K562 (cell line): ENCODE measurements at regions not wholly inside any gene's neighbourhood (a gene's known extent, or its start where the extent isn't known, plus 50 kb on each side); places are given as distances from the start of the nearest gene placed in this dataset.

Experiments used
- JUN ChIP-seq, 2 experiments: sonication (generic) in 1 of 2; formaldehyde crosslinking in 1 of 2; IDR thresholded peaks; 2 replicates each; pipeline versions ENCODE4 v1.6.1 to v1.8.0; 2012 to 2022; ENCODE audit warnings: borderline replicate concordance in 2 of 2, mild to moderate bottlenecking in 2 of 2, improper control_type of control experiment in 1 of 2, low read depth in 1 of 2, low read length in 1 of 2, missing genetic modification reagents in 1 of 2
- KLF16 ChIP-seq: IDR thresholded peaks from 2 replicates; pipeline ENCODE4 v1.6.1; 2016; ENCODE audit warnings: antibody characterized with exemption
- MCM3 ChIP-seq: fragments of 450-650 bp; IDR thresholded peaks from 2 replicates; pipeline ENCODE4 v1.6.1; 2016
- MEF2A ChIP-seq: IDR thresholded peaks from 2 replicates; pipeline ENCODE4 v1.6.1; 2011; ENCODE audit warnings: low read depth, mild to moderate bottlenecking, low read length, moderate library complexity; ENCODE audit not compliant: control insufficient read depth
- POLR2A ChIP-seq: fragments of 450-650 bp; conservative IDR thresholded peaks from 2 replicates; pipeline ENCODE4 v1.6.1; 2016
- POLR2AphosphoS5 ChIP-seq: IDR thresholded peaks from 2 replicates; pipeline ENCODE4 v1.6.1; 2011; ENCODE audit warnings: mild to moderate bottlenecking, low read depth, low read length, moderate library complexity; ENCODE audit not compliant: control insufficient read depth, insufficient read depth
- RAD21 ChIP-seq, 2 experiments: fragments of 250-450 bp in 1 of 2; fragments of 450-650 bp in 1 of 2; sonication (Bioruptor Pico) in 1 of 2; formaldehyde crosslinking in 1 of 2; IDR thresholded peaks in 1 of 2; conservative IDR thresholded peaks in 1 of 2; 2 replicates each; pipeline versions ENCODE4 v1.4.0 to v1.8.0; 2020 to 2022; ENCODE audit warnings: mild to moderate bottlenecking in 2 of 2, moderate library complexity in 1 of 2
- SMAD1 ChIP-seq: fragments of 150-350 bp; IDR thresholded peaks from 2 replicates; pipeline ENCODE4 v1.6.1; 2014; ENCODE audit warnings: low read length, low read depth; ENCODE audit not compliant: partially characterized antibody
- ZNF184 ChIP-seq: sonication (generic); formaldehyde crosslinking; IDR thresholded peaks from 2 replicates; pipeline ENCODE4 v1.5.0; 2020; ENCODE audit warnings: missing genetic modification reagents
- ZNF444 ChIP-seq: fragments of 250-450 bp; sonication (Bioruptor Pico); IDR thresholded peaks from 2 replicates; pipeline ENCODE4 v1.4.0; 2020; ENCODE audit warnings: mild to moderate bottlenecking, moderate library complexity
- TF ChIP-seq, protein P1 (sequence below): fragments of 450-650 bp; IDR thresholded peaks from 2 replicates; pipeline ENCODE4 v1.6.1; 2017; ENCODE audit warnings: antibody characterized with exemption, mild to moderate bottlenecking
- TF ChIP-seq, protein P2 (sequence below): fragments of 200-800 bp; sonication (Bioruptor generic); IDR thresholded peaks from 2 replicates; pipeline ENCODE4 v1.6.1; 2016; ENCODE audit warnings: missing genetic modification characterization, missing compliant biosample characterization

DNA sequence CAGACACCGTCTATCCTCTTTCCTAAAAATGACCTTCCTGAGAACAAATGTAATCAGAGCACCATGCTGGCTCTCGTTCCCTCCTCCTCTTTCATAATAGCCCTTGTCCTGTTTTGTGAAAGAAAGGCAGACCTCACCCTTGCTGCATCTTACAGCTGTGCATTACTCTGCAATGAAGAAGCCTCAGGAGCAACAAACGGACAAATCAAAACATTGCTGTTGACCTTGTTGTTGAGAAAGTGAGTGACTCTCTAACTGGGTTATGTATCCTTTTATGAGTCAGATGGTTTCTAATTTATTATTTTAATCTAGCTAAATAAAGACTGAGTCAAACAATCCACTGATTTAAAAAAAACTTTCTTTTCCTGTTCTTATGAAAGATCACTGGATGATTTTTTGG lies 180.9 kb downstream of the RPS29 start:
- TF ChIP-seq SMAD1 (no peak), JUN (IDR thresholded peaks at IDR 0.05; ENCODE audit: borderline replicate concordance, low read depth, low read length) (no peak), JUN (CRISPR knock-in tag; IDR thresholded peaks at IDR 0.05; ENCODE audit: borderline replicate concordance) (no peak), POLR2AphosphoS5 (no peak), POLR2A (no peak), KLF16 (no peak), RAD21 (CRISPR knock-in tag; conservative IDR thresholded peaks at IDR 0.05 in 1 of 2, IDR thresholded peaks at IDR 0.05 in 1 of 2) (no peak), ZNF184 (no peak), ZNF444 (CRISPR knock-in tag) (no peak), MCM3 (no peak), MEF2A (no peak)
- TF ChIP-seq, protein P1, sequence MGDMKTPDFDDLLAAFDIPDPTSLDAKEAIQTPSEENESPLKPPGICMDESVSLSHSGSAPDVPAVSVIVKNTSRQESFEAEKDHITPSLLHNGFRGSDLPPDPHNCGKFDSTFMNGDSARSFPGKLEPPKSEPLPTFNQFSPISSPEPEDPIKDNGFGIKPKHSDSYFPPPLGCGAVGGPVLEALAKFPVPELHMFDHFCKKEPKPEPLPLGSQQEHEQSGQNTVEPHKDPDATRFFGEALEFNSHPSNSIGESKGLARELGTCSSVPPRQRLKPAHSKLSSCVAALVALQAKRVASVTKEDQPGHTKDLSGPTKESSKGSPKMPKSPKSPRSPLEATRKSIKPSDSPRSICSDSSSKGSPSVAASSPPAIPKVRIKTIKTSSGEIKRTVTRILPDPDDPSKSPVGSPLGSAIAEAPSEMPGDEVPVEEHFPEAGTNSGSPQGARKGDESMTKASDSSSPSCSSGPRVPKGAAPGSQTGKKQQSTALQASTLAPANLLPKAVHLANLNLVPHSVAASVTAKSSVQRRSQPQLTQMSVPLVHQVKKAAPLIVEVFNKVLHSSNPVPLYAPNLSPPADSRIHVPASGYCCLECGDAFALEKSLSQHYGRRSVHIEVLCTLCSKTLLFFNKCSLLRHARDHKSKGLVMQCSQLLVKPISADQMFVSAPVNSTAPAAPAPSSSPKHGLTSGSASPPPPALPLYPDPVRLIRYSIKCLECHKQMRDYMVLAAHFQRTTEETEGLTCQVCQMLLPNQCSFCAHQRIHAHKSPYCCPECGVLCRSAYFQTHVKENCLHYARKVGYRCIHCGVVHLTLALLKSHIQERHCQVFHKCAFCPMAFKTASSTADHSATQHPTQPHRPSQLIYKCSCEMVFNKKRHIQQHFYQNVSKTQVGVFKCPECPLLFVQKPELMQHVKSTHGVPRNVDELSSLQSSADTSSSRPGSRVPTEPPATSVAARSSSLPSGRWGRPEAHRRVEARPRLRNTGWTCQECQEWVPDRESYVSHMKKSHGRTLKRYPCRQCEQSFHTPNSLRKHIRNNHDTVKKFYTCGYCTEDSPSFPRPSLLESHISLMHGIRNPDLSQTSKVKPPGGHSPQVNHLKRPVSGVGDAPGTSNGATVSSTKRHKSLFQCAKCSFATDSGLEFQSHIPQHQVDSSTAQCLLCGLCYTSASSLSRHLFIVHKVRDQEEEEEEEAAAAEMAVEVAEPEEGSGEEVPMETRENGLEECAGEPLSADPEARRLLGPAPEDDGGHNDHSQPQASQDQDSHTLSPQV = no peak
- TF ChIP-seq, protein P2, sequence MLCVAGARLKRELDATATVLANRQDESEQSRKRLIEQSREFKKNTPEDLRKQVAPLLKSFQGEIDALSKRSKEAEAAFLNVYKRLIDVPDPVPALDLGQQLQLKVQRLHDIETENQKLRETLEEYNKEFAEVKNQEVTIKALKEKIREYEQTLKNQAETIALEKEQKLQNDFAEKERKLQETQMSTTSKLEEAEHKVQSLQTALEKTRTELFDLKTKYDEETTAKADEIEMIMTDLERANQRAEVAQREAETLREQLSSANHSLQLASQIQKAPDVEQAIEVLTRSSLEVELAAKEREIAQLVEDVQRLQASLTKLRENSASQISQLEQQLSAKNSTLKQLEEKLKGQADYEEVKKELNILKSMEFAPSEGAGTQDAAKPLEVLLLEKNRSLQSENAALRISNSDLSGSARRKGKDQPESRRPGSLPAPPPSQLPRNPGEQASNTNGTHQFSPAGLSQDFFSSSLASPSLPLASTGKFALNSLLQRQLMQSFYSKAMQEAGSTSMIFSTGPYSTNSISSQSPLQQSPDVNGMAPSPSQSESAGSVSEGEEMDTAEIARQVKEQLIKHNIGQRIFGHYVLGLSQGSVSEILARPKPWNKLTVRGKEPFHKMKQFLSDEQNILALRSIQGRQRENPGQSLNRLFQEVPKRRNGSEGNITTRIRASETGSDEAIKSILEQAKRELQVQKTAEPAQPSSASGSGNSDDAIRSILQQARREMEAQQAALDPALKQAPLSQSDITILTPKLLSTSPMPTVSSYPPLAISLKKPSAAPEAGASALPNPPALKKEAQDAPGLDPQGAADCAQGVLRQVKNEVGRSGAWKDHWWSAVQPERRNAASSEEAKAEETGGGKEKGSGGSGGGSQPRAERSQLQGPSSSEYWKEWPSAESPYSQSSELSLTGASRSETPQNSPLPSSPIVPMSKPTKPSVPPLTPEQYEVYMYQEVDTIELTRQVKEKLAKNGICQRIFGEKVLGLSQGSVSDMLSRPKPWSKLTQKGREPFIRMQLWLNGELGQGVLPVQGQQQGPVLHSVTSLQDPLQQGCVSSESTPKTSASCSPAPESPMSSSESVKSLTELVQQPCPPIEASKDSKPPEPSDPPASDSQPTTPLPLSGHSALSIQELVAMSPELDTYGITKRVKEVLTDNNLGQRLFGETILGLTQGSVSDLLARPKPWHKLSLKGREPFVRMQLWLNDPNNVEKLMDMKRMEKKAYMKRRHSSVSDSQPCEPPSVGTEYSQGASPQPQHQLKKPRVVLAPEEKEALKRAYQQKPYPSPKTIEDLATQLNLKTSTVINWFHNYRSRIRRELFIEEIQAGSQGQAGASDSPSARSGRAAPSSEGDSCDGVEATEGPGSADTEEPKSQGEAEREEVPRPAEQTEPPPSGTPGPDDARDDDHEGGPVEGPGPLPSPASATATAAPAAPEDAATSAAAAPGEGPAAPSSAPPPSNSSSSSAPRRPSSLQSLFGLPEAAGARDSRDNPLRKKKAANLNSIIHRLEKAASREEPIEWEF (CRISPR knock-in tag) = no peak
